OCI-LY1 (cell line): ENCODE measurements at regions not wholly inside any gene's neighbourhood (a gene's known extent, or its start where the extent isn't known, plus 50 kb on each side); places are given as distances from the start of the nearest gene placed in this dataset.

Experiments
- H2AFZ ChIP-seq: fragments of 200-600 bp; sonication (generic), shearing (Covaris generic); 2 replicates; pipeline ENCODE4 v1.6.0; 2014; ENCODE audit warnings: antibody characterized with exemption, mild to moderate bottlenecking, low read length
- H3F3A ChIP-seq: fragments of 200-600 bp; sonication (generic), shearing (Covaris generic); 2 replicates; pipeline ENCODE4 v1.6.0; 2014; ENCODE audit warnings: mild to moderate bottlenecking, antibody characterized with exemption, low read length, moderate library complexity; ENCODE audit not compliant: insufficient read depth
- H3K27ac ChIP-seq: fragments of 200-600 bp; sonication (generic); 2 replicates; pipeline ENCODE4 v1.5.1; 2014; ENCODE audit warnings: low read length, mixed run types, mild to moderate bottlenecking, low read depth; ENCODE audit not compliant: poor library complexity, severe bottlenecking
- H3K27me3 ChIP-seq: fragments of 200-600 bp; sonication (generic); 2 replicates; pipeline ENCODE4 v1.6.0; 2014; ENCODE audit warnings: antibody characterized with exemption, mild to moderate bottlenecking, low read length, moderate library complexity; ENCODE audit not compliant: insufficient read depth
- H3K36me3 ChIP-seq: fragments of 200-600 bp; sonication (generic); 2 replicates; pipeline ENCODE4 v1.6.1; 2014; ENCODE audit warnings: mild to moderate bottlenecking, antibody characterized with exemption, low read length, moderate library complexity, mixed read lengths; ENCODE audit not compliant: insufficient read depth
- H3K4me1 ChIP-seq: fragments of 200-600 bp; sonication (generic); 2 replicates; pipeline ENCODE4 v1.5.1; 2014; ENCODE audit warnings: mild to moderate bottlenecking, low read length, moderate library complexity; ENCODE audit not compliant: insufficient read depth, severe bottlenecking
- H3K4me2 ChIP-seq: fragments of 200-600 bp; sonication (generic), shearing (Covaris generic); 2 replicates; pipeline ENCODE4 v1.6.1; 2014; ENCODE audit warnings: low read length
- H3K4me3 ChIP-seq: fragments of 200-600 bp; sonication (generic); 2 replicates; pipeline ENCODE4 v1.5.1; 2014; ENCODE audit warnings: low read length, low read depth, mild to moderate bottlenecking, mixed read lengths; ENCODE audit not compliant: poor library complexity, severe bottlenecking
- H3K79me2 ChIP-seq: fragments of 200-600 bp; shearing (Covaris generic); 2 replicates; pipeline ENCODE4 v1.6.1; 2016; ENCODE audit warnings: mixed run types, low read length, mixed read lengths; ENCODE audit not compliant: insufficient read depth
- H3K9ac ChIP-seq: fragments of 200-600 bp; sonication (generic), shearing (Covaris generic); 2 replicates; pipeline ENCODE4 v1.6.1; 2014; ENCODE audit warnings: mild to moderate bottlenecking, low read length, mixed read lengths
- H3K9me2 ChIP-seq: fragments of 200-600 bp; sonication (generic), shearing (Covaris generic); 2 replicates; pipeline ENCODE4 v1.6.1; 2014; ENCODE audit warnings: low read depth, mild to moderate bottlenecking, low read length, mixed read lengths
- H3K9me3 ChIP-seq: fragments of 200-600 bp; shearing (Covaris generic); 2 replicates; pipeline ENCODE4 v1.6.1; 2014; ENCODE audit warnings: low read length, mixed read lengths
- H4K20me1 ChIP-seq: fragments of 200-600 bp; sonication (generic), shearing (Covaris generic); 2 replicates; pipeline ENCODE4 v1.6.0; 2016; ENCODE audit warnings: mild to moderate bottlenecking, low read length; ENCODE audit not compliant: insufficient read depth
- EZH2 ChIP-seq: fragments of 200-600 bp; sonication (generic), shearing (Covaris generic); IDR thresholded peaks from 2 replicates; pipeline ENCODE4 v1.8.0; 2017; ENCODE audit warnings: borderline replicate concordance, mixed run types, mild to moderate bottlenecking, antibody characterized with exemption, low read length, moderate library complexity, mixed read lengths
- TF ChIP-seq, protein P1 (sequence below): fragments of 200-600 bp; sonication (generic), shearing (Covaris generic); IDR thresholded peaks from 2 replicates; pipeline ENCODE4 v1.5.1; 2017; ENCODE audit warnings: mild to moderate bottlenecking, antibody characterized with exemption, low read length, moderate library complexity, mixed read lengths

DNA sequence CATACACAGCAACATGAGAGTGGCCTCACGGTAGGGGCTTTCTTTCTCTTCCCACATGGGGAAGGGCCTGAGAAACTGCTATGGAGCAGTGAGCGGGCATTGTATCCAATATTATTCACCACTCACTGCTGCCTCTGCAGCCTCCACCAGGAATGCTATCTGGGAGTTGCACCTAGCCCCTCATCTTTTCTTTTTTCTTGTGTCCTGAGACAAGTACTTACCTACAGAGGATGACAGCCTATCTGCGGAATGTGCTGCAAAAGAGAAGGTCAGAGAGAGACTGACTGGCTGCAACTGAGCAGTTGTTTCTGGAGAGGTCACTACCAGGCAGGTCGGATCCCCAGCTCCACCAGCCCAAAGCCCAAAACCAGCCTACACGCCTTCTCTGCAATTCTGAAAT lies 52.1 kb upstream of the HTATIP2 start:
- Histone ChIP-seq H3K9me3 (no peaks in the 10 kb centered on the region), H3K27ac (no peak overlapping the region), H3K4me3 (no peak overlapping the region), H4K20me1 (no peaks in the 10 kb centered on the region), H3K4me2 (no peak overlapping the region), H2AFZ (no peak overlapping the region), H3K36me3 (no peaks in the 10 kb centered on the region), H3F3A (no peaks in the 10 kb centered on the region), H3K79me2 (no peaks in the 10 kb centered on the region), H3K27me3 (no peaks in the 10 kb centered on the region), H3K4me1 (no peaks in the 10 kb centered on the region), H3K9ac (no peak overlapping the region), H3K9me2 (no peaks in the 10 kb centered on the region)
- TF ChIP-seq, protein P1, sequence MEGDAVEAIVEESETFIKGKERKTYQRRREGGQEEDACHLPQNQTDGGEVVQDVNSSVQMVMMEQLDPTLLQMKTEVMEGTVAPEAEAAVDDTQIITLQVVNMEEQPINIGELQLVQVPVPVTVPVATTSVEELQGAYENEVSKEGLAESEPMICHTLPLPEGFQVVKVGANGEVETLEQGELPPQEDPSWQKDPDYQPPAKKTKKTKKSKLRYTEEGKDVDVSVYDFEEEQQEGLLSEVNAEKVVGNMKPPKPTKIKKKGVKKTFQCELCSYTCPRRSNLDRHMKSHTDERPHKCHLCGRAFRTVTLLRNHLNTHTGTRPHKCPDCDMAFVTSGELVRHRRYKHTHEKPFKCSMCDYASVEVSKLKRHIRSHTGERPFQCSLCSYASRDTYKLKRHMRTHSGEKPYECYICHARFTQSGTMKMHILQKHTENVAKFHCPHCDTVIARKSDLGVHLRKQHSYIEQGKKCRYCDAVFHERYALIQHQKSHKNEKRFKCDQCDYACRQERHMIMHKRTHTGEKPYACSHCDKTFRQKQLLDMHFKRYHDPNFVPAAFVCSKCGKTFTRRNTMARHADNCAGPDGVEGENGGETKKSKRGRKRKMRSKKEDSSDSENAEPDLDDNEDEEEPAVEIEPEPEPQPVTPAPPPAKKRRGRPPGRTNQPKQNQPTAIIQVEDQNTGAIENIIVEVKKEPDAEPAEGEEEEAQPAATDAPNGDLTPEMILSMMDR, result no peak
- TF ChIP-seq EZH2, result no peak

DNA sequence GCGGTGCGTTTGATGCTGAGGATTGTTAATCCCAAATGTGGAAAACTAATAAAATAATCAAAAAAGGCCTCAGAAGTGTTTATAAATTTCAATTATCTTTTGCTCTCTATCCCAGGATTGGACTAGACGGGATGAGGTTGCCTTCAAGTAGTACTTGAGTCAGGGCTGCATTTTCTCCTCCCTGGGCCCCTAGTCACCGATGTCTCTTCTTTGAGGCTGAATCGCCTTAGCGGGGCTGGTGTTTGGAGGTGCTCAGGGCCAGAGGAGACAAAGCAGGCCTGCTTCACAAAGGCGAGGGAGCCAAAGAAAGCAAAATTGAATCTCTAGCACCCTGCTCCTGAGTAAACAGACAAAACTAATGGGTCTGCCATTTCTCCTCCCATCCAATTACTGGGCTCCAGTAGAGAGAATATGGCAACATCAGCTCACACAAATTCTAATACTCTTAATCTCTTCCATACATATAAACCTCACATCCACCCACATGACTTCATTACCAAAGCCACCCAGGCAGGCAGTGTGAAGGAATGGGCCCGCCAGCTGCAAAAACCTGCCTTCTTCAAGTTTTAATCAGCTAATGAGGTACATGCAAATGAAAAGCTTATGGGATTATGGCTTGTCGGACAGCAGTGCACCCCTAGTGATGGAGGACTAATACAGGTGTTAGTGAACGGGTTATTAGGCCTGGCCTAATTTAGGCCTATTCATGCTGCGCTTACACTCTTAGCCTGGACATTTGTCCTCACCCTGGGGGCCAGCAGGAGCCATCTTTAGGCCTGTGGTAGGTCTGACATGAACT lies 52.7 kb upstream of the HTATIP2 start:
- Histone ChIP-seq H3K36me3 (no peaks in the 10 kb centered on the region), H3K4me1 (no peaks in the 10 kb centered on the region), H3K9me2 (no peaks in the 10 kb centered on the region), H3K9me3 (no peaks in the 10 kb centered on the region), H3K27ac (no peak overlapping the region), H3K9ac (no peak overlapping the region), H3K4me3 (no peak overlapping the region), H3K27me3 (no peaks in the 10 kb centered on the region), H2AFZ (no peak overlapping the region), H3K79me2 (no peaks in the 10 kb centered on the region), H3K4me2 (no peak overlapping the region), H4K20me1 (no peaks in the 10 kb centered on the region), H3F3A (no peaks in the 10 kb centered on the region)
- no peak for TF ChIP-seq EZH2
- TF ChIP-seq, protein P1, result no peak

DNA sequence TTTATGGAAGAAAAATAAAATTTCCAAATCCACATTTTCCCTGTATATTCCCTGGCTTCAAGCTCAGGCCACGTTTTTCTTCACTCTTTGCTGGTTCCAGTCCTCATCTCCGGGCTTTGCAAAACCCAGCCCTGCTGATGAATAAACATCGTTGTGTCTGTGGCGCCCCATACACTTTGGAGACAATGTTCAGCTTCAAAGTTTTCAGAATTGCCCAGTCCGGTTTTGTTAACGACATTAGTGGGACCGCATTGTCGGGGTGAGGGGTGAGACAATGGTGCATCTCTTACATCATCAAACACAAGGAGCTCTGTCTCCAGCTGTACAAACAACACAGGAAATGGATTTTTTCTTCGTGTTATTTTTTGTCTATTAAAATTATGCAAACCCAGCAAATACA lies 53.4 kb upstream of the HTATIP2 start:
- Histone ChIP-seq H3F3A (no peaks in the 10 kb centered on the region), H3K9me2 (no peaks in the 10 kb centered on the region), H3K79me2 (no peaks in the 10 kb centered on the region), H2AFZ (no peak overlapping the region), H3K27ac (no peak overlapping the region), H3K9me3 (no peaks in the 10 kb centered on the region), H3K4me1 (no peaks in the 10 kb centered on the region), H3K4me3 (no peak overlapping the region), H3K36me3 (no peaks in the 10 kb centered on the region), H3K9ac (no peak overlapping the region), H3K27me3 (no peaks in the 10 kb centered on the region), H3K4me2 (no peak overlapping the region), H4K20me1 (no peaks in the 10 kb centered on the region)
- TF ChIP-seq, protein P1, result no peak
- TF ChIP-seq EZH2, result no peak
